PC-3 (cell line): ENCODE measurements at regions not wholly inside any gene's neighbourhood (a gene's known extent, or its start where the extent isn't known, plus 50 kb on each side); places are given as distances from the start of the nearest gene placed in this dataset.

Experiments
- ATAC-seq: fragments of 200-7000 bp; cut with Tn5 transposase; 2 replicates; pipeline ENCODE4 v1.9.1; 2020; ENCODE audit warnings: mild to moderate bottlenecking, moderate library complexity
- BruUV-seq: library from RNA; stranded (reverse); fragments of 400-500 nt; replicated peaks from 2 replicates; lab custom pipeline; 2021; lab: Mats Ljungman, UMichigan
- CTCF ChIA-PET: fragments of 300-600 bp; sonication (Branson Sonifier 250); formaldehyde crosslinking; loops from one replicate; lab custom pipeline; 2022; ENCODE audit warnings: antibody characterized with exemption; lab: Charles Lee
- POLR2A ChIA-PET: fragments of 300-600 bp; sonication (Branson Sonifier 250); formaldehyde crosslinking; loops from one replicate; lab custom pipeline; 2022; ENCODE audit warnings: antibody characterized with exemption; ENCODE audit not compliant: unreplicated experiment; lab: Charles Lee
- DNase-seq: peaks from one replicate; pipeline ENCODE4 v3.0.0-alpha.2; 2015
- H2AFZ ChIP-seq: fragments of 300-600 bp; sonication (generic); 2 replicates; pipeline ENCODE4 v1.6.0; 2016; ENCODE audit warnings: antibody characterized with exemption, low read length
- H3F3A ChIP-seq: fragments of 300-600 bp; sonication (generic); one replicate; pipeline ENCODE4 v1.6.0; 2017; ENCODE audit warnings: antibody characterized with exemption, low read length, control low read depth, mild to moderate bottlenecking; ENCODE audit not compliant: unreplicated experiment
- H3K27ac ChIP-seq: fragments of 300-600 bp; sonication (generic); 2 replicates; pipeline ENCODE4 v1.5.1; 2016; ENCODE audit warnings: mild to moderate bottlenecking, low read length
- H3K27me3 ChIP-seq: fragments of 300-600 bp; sonication (generic); 2 replicates; pipeline ENCODE4 v1.6.1; 2016; ENCODE audit warnings: low read length, mixed read lengths
- H3K36me3 ChIP-seq: fragments of 300-600 bp; sonication (generic); 2 replicates; pipeline ENCODE4 v1.6.1; 2016; ENCODE audit warnings: low read depth, mixed run types, low read length, mixed read lengths
- H3K4me1 ChIP-seq: fragments of 300-600 bp; sonication (generic); 2 replicates; pipeline ENCODE4 v1.5.1; 2016; ENCODE audit warnings: low read length; ENCODE audit not compliant: insufficient read depth
- H3K4me2 ChIP-seq: fragments of 300-600 bp; sonication (generic); 2 replicates; pipeline ENCODE4 v1.6.0; 2016; ENCODE audit warnings: low read length
- H3K4me3 ChIP-seq: fragments of 300-600 bp; sonication (generic); 2 replicates; pipeline ENCODE4 v1.5.1; 2016; ENCODE audit warnings: mild to moderate bottlenecking, low read length, mixed read lengths
- H3K79me2 ChIP-seq: fragments of 300-600 bp; sonication (generic); 2 replicates; pipeline ENCODE4 v1.6.1; 2017; ENCODE audit warnings: low read length, mixed read lengths
- H3K9ac ChIP-seq: fragments of 300-600 bp; sonication (generic); 2 replicates; pipeline ENCODE4 v1.6.0; 2016; ENCODE audit warnings: mild to moderate bottlenecking, low read length
- H3K9me2 ChIP-seq: fragments of 300-600 bp; sonication (generic); replicated peaks from 2 replicates; pipeline ENCODE4 v1.6.1; 2016; ENCODE audit warnings: mixed run types, low read length, mixed read lengths
- H3K9me3 ChIP-seq: fragments of 300-600 bp; sonication (generic); 2 replicates; pipeline ENCODE4 v1.6.1; 2016; ENCODE audit warnings: low read length, mixed read lengths
- H4K20me1 ChIP-seq: fragments of 300-600 bp; sonication (generic); 2 replicates; pipeline ENCODE4 v1.6.1; 2016; ENCODE audit warnings: low read length, mixed read lengths
- EZH2 ChIP-seq: fragments of 300-600 bp; sonication (generic); IDR thresholded peaks from one replicate; pipeline ENCODE4 v1.6.1; 2017; ENCODE audit warnings: antibody characterized with exemption, mild to moderate bottlenecking, low read length; ENCODE audit not compliant: unreplicated experiment
- EZH2phosphoT487 ChIP-seq: fragments of 300-600 bp; sonication (generic); IDR thresholded peaks from 2 replicates; pipeline ENCODE4 v1.6.1; 2018; ENCODE audit warnings: mild to moderate bottlenecking, antibody characterized with exemption, low read length, borderline replicate concordance
- intact Hi-C: fragments of 100-400 bp; cut with micrococcal nuclease; formaldehyde crosslinking; loops from 2 replicates; pipeline ENCODE4 v1.9.0; 2023
- TF ChIP-seq, protein P1 (sequence below): fragments of 300-600 bp; sonication (generic); conservative IDR thresholded peaks from 2 replicates; pipeline ENCODE4 v1.5.1; 2017; ENCODE audit warnings: antibody characterized with exemption, low read depth, mild to moderate bottlenecking, low read length

DNA sequence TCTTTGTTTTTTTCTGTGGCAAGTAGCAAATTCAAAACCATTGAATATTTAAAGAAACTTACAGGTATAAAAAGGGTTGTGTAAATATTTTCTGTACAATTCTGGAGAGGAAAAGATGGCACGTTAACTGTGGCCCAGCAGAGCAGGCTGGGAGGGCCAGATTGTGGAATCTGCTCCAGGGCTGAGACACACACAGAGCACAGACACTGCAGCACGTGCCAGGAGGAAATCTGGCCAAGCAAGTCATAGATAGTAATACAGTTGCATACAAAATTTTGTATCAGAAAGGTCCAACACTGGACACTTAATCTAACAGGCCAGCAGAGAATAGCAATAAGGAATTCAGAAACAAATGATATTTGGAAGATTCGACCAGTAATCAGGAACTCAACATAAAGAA is 763.7 kb downstream of the PDHA2 start:
- Histone ChIP-seq H3K9ac (no peak overlapping the region), H3K79me2 (no peaks in the 10 kb centered on the region), H3F3A (no peaks in the 10 kb centered on the region), H3K4me1 (no peaks in the 10 kb centered on the region), H3K36me3 (no peaks in the 10 kb centered on the region), H3K27ac (no peak overlapping the region), H2AFZ (no peak overlapping the region), H3K27me3 (no peaks in the 10 kb centered on the region), H3K9me2 (no peaks in the 10 kb centered on the region), H3K9me3 (no peaks in the 10 kb centered on the region), H3K4me3 (no peak overlapping the region), H4K20me1 (no peaks in the 10 kb centered on the region), H3K4me2 (no peak overlapping the region)
- ChIA-PET POLR2A (no interaction called here), CTCF (no interaction called here)
- no peak for TF ChIP-seq EZH2
- TF ChIP-seq EZH2phosphoT487 = no peak
- TF ChIP-seq, protein P1, sequence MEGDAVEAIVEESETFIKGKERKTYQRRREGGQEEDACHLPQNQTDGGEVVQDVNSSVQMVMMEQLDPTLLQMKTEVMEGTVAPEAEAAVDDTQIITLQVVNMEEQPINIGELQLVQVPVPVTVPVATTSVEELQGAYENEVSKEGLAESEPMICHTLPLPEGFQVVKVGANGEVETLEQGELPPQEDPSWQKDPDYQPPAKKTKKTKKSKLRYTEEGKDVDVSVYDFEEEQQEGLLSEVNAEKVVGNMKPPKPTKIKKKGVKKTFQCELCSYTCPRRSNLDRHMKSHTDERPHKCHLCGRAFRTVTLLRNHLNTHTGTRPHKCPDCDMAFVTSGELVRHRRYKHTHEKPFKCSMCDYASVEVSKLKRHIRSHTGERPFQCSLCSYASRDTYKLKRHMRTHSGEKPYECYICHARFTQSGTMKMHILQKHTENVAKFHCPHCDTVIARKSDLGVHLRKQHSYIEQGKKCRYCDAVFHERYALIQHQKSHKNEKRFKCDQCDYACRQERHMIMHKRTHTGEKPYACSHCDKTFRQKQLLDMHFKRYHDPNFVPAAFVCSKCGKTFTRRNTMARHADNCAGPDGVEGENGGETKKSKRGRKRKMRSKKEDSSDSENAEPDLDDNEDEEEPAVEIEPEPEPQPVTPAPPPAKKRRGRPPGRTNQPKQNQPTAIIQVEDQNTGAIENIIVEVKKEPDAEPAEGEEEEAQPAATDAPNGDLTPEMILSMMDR = no peak
- ATAC-seq = no peak
- intact Hi-C loops = no loop called here
- no TSS peak for BruUV-seq
- no peak for DNase-seq

- Histone ChIP-seq H3K9me2 (no peaks in the 10 kb centered on the region), H4K20me1 (no peaks in the 10 kb centered on the region), H3K27ac (no peak overlapping the region), H3K4me2 (no peak overlapping the region), H3K79me2 (no peaks in the 10 kb centered on the region), H2AFZ (no peak overlapping the region), H3K9me3 (no peaks in the 10 kb centered on the region), H3K36me3 (no peaks in the 10 kb centered on the region), H3K4me1 (no peaks in the 10 kb centered on the region), H3K27me3 (no peaks in the 10 kb centered on the region), H3K4me3 (no peak overlapping the region), H3F3A (no peaks in the 10 kb centered on the region), H3K9ac (no peak overlapping the region)
- intact Hi-C loops = no loop called here
- ChIA-PET CTCF (no interaction called here), POLR2A (no interaction called here)
- ATAC-seq (no peak), DNase-seq (no peak)
- TF ChIP-seq, protein P1 = no peak
- TF ChIP-seq EZH2 = no peak
- TF ChIP-seq EZH2phosphoT487 = no peak
- BruUV-seq = no TSS peak
Measured at GRCh38 chr4:96606451-96606850, 766.6 kb downstream of the PDHA2 start.

DNA sequence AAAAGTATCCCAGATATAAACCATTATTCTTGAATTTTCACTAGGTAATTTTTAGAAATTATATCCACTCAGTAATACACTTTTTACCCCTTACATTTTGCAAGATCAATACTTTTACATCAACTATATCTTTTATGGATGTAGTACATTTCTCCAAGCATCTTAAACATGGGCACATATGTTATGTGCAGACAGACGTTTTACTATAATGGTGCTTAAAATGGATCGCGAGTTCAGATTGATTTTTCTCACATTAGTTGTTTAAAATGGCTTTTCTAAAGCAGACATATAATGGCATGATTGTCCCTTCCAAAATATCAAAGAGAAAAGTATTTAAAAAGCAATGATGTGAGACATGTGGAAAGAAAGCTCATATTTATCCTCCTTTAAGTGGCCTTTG is 786.1 kb downstream of the PDHA2 start:
- TF ChIP-seq, protein P1 = no peak
- no peak for TF ChIP-seq EZH2
- H3K9ac ChIP-seq = no peak overlapping the region
- intact Hi-C loops = no loop called here
- no peaks in the 10 kb centered on the region for H3F3A ChIP-seq
- H3K9me3 ChIP-seq = no peaks in the 10 kb centered on the region
- POLR2A ChIA-PET = no interaction called here
- BruUV-seq = no TSS peak
- H3K36me3 ChIP-seq = no peaks in the 10 kb centered on the region
- H3K9me2 ChIP-seq = no peaks in the 10 kb centered on the region
- no peak overlapping the region for H2AFZ ChIP-seq
- no peak overlapping the region for H3K27ac ChIP-seq
- CTCF ChIA-PET = no interaction called here
- no peaks in the 10 kb centered on the region for H3K4me1 ChIP-seq
- no peak overlapping the region for H3K4me3 ChIP-seq
- DNase-seq (no peak), ATAC-seq (no peak)
- H3K27me3 ChIP-seq = no peaks in the 10 kb centered on the region
- no peak overlapping the region for H3K4me2 ChIP-seq
- no peaks in the 10 kb centered on the region for H4K20me1 ChIP-seq
- H3K79me2 ChIP-seq = no peaks in the 10 kb centered on the region
